ENCODE measurements at regions not wholly inside any gene's neighbourhood (a gene's known extent, or its start where the extent isn't known, plus 50 kb on each side); places are given as distances from the start of the nearest gene placed in this dataset.
"Not testable (repeated sequence)": the region's sequence is repeated elsewhere in the genome, so short reads cannot be mapped to it uniquely, and the experiment has no call there.

- no peak for DNase-seq
These were observed 505.7 kb upstream of the KIF2B start for GRCh38 chr17:53316988-53317387.

GRCh38 chr17:53316073-53316472, 506.7 kb upstream of the KIF2B start:
- DNase-seq, result no peak

- no peak for DNase-seq
These were observed 508.2 kb upstream of the KIF2B start for GRCh38 chr17:53314521-53314920.

- DNase-seq, result no peak
These were observed 509.0 kb upstream of the KIF2B start for GRCh38 chr17:53313746-53314145.

DNA sequence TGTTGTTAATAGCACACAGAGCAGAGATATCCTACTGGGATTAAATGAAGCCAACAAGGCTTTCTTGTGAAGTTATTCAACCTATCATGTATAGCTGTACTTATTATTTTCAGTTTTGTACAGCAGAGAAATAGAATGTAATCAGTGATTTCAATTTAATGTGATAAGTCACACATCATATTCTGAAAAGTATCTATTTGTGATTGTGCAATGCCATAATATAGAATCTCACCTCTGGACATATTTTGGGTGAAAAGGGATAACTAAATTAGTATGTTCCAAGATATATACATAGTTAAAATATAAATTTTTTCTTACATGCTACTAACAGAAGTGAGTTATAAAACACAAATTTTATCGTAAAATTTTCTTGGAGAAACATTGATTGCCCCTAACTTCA, 544.3 kb upstream of the KIF2B start:
- no peak for DNase-seq

DNA sequence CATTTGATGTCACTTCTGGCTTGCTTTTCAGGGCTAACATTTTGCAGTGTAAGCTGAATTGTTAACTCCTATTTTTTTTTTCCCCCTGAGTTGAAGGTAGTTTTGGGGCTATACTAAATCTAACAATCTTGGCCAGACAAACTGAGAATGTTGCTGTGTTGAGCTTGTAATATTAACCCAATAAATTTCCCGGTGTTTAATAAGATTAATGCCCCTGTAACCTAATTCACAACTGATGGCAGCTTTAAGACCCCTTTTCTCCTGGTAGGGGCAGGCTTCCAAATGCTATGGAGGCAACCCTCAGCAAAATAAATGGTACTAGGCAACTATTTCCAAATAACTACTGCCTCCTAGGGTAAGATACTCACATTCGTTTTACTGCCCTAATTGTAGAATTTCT, 549.6 kb upstream of the KIF2B start:
- no peak for DNase-seq

- DNase-seq, result no peak
These were observed 551.8 kb upstream of the KIF2B start for GRCh38 chr17:53270936-53271335.

DNA sequence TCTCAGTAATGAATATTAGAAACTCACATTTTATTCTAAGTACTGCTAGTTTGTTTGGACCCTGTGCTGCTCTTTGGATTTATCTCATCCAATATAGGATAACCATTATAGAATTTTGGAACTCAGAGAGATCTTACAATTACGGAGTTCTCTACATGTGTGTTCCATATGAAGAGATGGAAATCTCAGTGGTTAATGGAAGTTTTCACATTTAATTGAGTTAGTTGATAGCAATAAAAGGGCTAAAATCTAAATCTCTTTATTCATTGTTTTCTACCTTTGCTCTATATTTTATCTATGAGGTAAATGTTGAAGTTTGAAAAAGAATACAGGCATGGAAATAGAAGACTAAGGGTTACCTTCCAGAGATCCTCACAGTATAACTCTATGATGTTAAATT, 558.0 kb upstream of the KIF2B start:
- DNase-seq, result no peak

DNA sequence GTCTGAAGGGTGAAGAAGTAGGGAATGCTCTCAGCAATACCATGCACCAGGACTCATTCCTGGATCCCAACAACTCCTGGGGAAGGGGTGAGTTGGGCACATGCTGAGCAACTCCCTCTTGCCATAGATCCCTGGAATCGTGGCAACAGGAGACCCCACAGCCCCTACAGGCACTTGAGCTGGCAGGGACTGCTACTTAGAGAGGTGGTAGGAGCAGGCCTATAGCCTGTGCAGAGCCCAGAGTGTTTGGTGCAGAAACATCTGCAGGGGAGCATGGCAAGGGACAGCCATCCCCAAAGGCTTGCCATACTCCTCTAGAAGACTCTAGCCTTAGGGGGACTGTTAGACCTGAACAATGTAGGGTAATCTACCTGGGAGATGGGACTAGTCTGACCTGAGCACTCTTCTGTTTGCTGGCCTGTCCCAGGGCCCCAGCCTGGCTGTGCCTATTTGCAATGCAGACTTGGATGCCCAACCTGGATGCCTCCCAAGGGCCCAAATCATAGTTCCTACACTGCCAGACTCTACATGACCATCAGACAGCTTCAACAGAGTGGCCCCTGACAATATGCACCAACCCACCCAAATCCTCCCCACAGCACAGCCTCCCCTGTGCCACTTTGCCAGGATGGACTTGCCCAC, 568.6 kb upstream of the KIF2B start:
- DNase-seq, result no peak

DNA sequence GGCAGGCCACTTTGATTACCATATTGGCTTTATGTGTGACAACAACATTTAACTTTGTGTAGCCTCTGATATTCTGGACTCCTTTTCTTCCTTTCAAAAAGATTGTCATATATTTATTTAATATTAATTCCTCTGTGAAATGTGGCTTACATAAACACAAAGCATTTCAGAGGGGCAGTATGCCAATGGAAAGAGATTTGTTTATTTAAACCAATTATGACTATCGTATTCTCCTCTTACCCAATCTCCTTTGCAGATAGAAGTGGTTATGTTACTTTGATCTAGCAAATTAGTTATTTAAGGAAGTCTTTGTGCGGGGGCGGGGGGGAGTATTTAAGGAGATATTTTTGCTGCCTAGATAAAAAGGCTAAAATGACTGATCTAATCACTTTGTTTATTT, 573.7 kb upstream of the KIF2B start:
- DNase-seq, result no peak

DNA sequence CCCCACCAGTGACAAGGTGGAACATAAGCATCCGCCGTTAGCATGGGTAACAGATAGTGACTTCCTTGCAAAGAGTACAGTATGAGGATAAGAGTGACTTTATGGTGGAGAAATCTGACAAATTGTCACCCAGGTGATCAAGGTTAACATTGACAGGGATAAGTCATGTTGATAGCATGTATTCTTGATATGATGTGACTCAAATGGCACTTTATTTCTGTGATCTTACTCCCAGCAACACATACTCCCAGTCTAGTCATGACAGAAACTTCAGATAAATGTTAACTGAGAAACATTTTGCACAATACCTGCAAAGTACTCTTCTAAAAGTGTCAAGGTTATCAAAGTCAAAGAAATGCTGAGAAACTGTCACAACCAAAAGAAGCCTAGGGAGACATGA, 588.6 kb upstream of the KIF2B start:
- no peak for DNase-seq

DNA sequence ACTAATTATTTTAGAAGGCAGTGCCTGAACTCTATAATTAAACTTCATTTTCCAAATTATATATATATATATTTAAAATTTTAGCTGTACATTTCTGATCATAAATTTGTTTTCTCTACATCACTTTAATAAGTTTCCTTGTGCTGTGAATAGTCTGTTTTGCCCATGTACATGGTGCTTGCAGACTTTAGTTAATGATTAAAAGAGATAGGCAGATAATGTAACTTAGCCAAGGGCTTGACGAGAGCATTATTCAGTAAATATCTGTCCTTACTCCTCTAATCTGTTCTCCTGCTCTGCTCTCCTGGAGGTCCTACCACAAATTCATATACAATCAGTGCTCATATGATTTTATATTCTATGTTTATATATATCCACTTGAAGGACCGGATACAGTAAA, 595.2 kb upstream of the KIF2B start:
- no peak for DNase-seq

- DNase-seq, result no peak
These were observed 595.6 kb upstream of the KIF2B start for GRCh38 chr17:53227111-53227510.

DNA sequence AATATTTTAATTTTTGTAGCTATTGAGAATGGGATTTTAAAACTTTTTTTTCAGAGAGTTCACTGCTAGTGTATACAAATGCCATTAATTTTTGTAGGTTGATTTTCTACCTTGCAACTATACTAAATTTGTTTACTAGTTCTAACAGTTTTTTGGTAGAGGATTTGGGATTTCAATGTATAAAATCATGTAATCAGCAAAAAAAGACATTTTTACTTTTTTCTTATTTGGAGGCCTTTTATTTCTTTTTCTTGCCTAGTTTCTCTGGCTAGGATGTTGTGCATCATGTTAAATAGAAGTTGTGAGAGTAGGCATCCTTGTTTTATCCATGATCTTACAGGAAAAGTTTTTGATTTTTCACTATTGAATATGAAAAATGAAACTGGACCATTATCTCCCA, 602.9 kb upstream of the KIF2B start:
- no peak for DNase-seq

- no peak for DNase-seq
These were observed 604.0 kb upstream of the KIF2B start for GRCh38 chr17:53218723-53219122.

DNA sequence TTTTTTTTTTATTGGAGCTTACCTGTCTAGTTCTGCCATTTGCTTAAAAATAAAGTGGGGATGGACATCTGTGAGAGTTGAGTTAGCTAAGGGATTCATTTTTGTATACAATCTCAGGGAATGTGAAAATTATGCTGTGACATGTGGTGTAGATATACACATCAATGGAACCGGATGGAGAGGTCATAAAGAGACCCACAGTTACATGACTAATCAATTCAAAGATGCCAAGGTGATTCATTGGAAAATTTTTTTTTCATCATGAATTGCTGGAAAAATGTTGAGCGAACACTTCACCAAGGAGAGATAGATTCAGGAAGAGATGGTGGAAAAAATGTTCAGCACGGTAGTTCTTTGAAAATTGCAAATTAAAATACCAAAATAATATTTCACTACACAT, 605.4 kb upstream of the KIF2B start:
- no peak for DNase-seq

- not testable (repeated sequence) for DNase-seq
These were observed 613.8 kb upstream of the KIF2B start for GRCh38 chr17:53208935-53209334.

GRCh38 chr17:53193044-53193443, 629.7 kb upstream of the KIF2B start:
- DNase-seq, result no peak

DNA sequence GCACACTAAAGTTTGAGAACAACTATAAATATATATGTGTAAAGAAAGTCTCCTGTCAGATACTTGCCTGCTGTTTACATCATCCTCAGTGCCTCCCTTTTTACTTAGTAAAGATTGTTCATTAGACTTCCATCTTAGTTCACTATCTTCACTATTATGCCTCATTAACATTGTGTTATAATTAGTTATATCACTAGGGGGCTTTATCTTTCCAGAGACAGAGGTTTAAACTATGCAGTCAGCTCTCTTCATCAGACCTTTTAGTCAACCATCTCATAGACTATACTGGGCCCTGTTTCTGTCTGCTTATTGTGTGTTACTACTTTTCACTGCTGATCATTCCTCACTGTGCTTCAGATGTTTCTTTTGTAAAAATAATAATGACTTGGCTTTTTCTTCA, 630.8 kb upstream of the KIF2B start:
- DNase-seq, result no peak

GRCh38 chr17:53186001-53186400, 636.7 kb upstream of the KIF2B start:
- DNase-seq, result no peak

DNA sequence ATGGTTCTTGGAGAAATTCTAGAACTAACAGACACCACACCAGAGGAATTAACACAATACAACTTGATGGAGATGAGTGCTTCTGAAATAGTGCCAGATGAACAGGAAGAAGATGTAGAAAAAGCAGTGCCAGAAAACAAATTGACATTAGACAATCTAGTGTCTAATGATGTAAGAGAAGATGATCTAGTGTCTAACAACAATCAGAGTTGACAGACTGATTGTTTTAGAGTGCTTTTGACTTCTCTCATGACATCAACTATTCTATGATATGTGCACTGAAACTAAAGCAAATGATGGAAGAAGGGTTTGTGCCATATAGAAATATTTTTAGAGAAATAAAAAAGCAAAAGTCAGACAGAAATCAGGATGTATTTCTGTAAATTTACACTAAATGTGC, 646.1 kb upstream of the KIF2B start:
- DNase-seq, result no peak

DNA sequence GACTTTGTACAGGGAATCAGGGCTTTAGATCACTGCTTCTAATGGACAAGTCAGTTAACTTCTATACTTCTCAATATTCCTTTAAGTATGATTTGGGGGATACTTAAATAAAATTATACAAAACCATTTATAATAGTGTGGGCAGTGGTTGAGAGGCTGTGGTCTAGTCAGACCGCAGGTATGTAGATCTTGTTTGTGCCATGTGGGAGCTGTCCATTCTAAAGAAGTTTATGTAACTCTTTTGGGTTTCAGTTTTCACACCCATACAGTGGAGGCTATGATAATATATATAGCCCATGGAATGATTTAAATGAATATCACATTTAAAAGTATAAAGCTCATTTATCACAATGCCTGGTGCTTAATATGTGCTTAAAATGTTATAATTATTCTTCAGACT, 654.3 kb upstream of the KIF2B start:
- no peak for DNase-seq

DNA sequence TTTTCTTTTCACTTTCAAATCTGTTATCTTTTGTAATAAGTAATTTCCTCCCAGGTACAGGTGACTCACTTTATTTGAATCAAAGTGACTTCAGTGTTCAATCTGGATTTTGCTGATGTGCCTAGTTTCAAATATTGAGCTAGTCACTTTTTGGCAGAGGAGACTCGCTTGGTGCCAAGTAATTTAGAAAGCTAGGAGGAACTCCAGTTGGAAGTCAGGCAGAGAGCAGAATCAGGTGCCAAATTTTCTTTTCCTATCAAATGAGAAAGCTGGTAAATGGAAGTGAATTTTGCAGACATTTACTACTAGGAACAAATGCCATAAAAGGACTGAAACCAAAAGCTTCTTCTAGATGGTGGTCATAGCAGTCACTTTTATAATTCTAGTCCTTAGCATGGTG, 656.0 kb upstream of the KIF2B start:
- DNase-seq, result no peak

- no peak for DNase-seq
These were observed 672.5 kb upstream of the KIF2B start for GRCh38 chr17:53150101-53150698.

DNA sequence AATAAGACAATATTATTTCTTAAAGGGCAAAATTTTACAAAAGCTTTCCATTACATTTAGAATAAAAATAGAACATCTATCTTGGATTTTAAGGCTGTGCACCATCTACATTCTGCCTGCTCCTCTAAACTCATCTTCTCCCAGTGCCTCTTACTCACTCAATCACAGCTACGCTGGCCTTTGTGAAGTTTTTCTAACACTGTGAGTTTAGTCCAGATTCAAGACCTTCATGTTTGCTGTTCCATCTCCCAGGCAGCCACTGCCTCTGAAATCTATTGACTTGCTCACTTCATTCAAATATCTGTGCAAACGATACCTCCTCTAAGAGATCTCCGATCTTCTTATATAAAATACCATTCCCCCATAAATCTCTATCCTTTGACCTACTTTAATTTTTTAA, 673.4 kb upstream of the KIF2B start:
- DNase-seq, result no peak

Measured in NCI-H1930 (cell line).